PC-9 (cell line): ENCODE measurements at regions not wholly inside any gene's neighbourhood (a gene's known extent, or its start where the extent isn't known, plus 50 kb on each side); places are given as distances from the start of the nearest gene placed in this dataset.

Experiments used
- EZH2 ChIP-seq: fragments of 200-600 bp; sonication (generic); IDR thresholded peaks from 2 replicates; pipeline ENCODE4 v1.8.0; 2017; ENCODE audit warnings: antibody characterized with exemption, low read depth
- TF ChIP-seq, protein P1 (sequence below): fragments of 200-600 bp; sonication (generic); conservative IDR thresholded peaks from 2 replicates; pipeline ENCODE4 v1.6.1; 2017; ENCODE audit warnings: mixed run types, antibody characterized with exemption, mild to moderate bottlenecking, moderate library complexity

GRCh38 chr7:156274557-156274956 is 366.0 kb upstream of the RNF32 start:
- TF ChIP-seq, protein P1, sequence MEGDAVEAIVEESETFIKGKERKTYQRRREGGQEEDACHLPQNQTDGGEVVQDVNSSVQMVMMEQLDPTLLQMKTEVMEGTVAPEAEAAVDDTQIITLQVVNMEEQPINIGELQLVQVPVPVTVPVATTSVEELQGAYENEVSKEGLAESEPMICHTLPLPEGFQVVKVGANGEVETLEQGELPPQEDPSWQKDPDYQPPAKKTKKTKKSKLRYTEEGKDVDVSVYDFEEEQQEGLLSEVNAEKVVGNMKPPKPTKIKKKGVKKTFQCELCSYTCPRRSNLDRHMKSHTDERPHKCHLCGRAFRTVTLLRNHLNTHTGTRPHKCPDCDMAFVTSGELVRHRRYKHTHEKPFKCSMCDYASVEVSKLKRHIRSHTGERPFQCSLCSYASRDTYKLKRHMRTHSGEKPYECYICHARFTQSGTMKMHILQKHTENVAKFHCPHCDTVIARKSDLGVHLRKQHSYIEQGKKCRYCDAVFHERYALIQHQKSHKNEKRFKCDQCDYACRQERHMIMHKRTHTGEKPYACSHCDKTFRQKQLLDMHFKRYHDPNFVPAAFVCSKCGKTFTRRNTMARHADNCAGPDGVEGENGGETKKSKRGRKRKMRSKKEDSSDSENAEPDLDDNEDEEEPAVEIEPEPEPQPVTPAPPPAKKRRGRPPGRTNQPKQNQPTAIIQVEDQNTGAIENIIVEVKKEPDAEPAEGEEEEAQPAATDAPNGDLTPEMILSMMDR: no peak
- no peak for TF ChIP-seq EZH2
